ENCODE measurements at regions not wholly inside any gene's neighbourhood (a gene's known extent, or its start where the extent isn't known, plus 50 kb on each side); places are given as distances from the start of the nearest gene placed in this dataset.

- H2AK5ac ChIP-seq (ENCODE audit: insufficient read length, low read length): no peak overlapping the region
- H3K27ac ChIP-seq (ENCODE audit: insufficient read length, low read depth, low read length): no peak overlapping the region
- H3K14ac ChIP-seq (ENCODE audit: insufficient read depth, low read length): no peak overlapping the region
- no peak overlapping the region for H4K5ac ChIP-seq (ENCODE audit: insufficient read length, low read depth, low read length)
- no peak overlapping the region for H3K23ac ChIP-seq (ENCODE audit: insufficient read length, low read depth, low read length)
- Mint-ChIP-seq H3K27me3 (ENCODE audit: low read depth) (no peaks in the 10 kb centered on the region), H3K36me3 (ENCODE audit: insufficient read depth in 1 of 3, low read depth in 3 of 3) (peaks cover 0 to 5% (median 3%) of the 10 kb centered on the region in 3 experiments; a peak in 3 of 7 replicates), H3K9me3 (peaks cover 11 to 12% of the 10 kb centered on the region in 2 experiments; a peak in 3 of 5 replicates), H3K4me3 (no peak overlapping the region), H3K27ac (no peak overlapping the region), H3K4me1 (no peaks in the 10 kb centered on the region)
- H3K4ac ChIP-seq (ENCODE audit: low read depth, low read length): no peak overlapping the region
- H4K20me1 ChIP-seq (ENCODE audit: control insufficient read depth, insufficient read depth, insufficient read length): no peaks in the 10 kb centered on the region
- no peaks in the 10 kb centered on the region for H3K27me3 ChIP-seq (ENCODE audit: insufficient read depth, low read length)
- H2AFZ ChIP-seq (ENCODE audit: low read length): no peak overlapping the region
- no peak overlapping the region for H2BK12ac ChIP-seq (ENCODE audit: insufficient read length, low read depth, low read length)
- no peak overlapping the region for H3K4me2 ChIP-seq (ENCODE audit: insufficient read depth, insufficient read length, low read length)
- TF ChIP-seq, protein P1, sequence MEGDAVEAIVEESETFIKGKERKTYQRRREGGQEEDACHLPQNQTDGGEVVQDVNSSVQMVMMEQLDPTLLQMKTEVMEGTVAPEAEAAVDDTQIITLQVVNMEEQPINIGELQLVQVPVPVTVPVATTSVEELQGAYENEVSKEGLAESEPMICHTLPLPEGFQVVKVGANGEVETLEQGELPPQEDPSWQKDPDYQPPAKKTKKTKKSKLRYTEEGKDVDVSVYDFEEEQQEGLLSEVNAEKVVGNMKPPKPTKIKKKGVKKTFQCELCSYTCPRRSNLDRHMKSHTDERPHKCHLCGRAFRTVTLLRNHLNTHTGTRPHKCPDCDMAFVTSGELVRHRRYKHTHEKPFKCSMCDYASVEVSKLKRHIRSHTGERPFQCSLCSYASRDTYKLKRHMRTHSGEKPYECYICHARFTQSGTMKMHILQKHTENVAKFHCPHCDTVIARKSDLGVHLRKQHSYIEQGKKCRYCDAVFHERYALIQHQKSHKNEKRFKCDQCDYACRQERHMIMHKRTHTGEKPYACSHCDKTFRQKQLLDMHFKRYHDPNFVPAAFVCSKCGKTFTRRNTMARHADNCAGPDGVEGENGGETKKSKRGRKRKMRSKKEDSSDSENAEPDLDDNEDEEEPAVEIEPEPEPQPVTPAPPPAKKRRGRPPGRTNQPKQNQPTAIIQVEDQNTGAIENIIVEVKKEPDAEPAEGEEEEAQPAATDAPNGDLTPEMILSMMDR (conservative IDR thresholded peaks at IDR 0.05): no peak
- H2BK120ac ChIP-seq (ENCODE audit: low read depth, low read length, poor library complexity, severe bottlenecking): no peak overlapping the region
- no peaks in the 10 kb centered on the region for H3K4me1 ChIP-seq (ENCODE audit: insufficient read depth, low read length)
- no peak overlapping the region for H2BK20ac ChIP-seq (ENCODE audit: low read depth, low read length, poor library complexity, severe bottlenecking)
- no peaks in the 10 kb centered on the region for H3K79me2 ChIP-seq (ENCODE audit: insufficient read depth, low read length)
- WGBS (ENCODE audit: extremely low coverage, insufficient read length, low lambda C conversion rate): no CpG with 5 or more reads among the region's 1 CpG
- no peak overlapping the region for H4K8ac ChIP-seq (replicated peaks; ENCODE audit: insufficient read length, low read depth, low read length)
- H3K79me1 ChIP-seq (ENCODE audit: insufficient read depth, low read depth, low read length, poor library complexity, severe bottlenecking): no peaks in the 10 kb centered on the region
- no peak overlapping the region for H4K91ac ChIP-seq (ENCODE audit: insufficient read length, low read depth, low read length)
- H3K9me3 ChIP-seq (ENCODE audit: control insufficient read depth, low read depth, low read length): no peaks in the 10 kb centered on the region
- no peak overlapping the region for H2BK5ac ChIP-seq (ENCODE audit: insufficient read length, low read length)
- no peak for DNase-seq
- H3K9ac ChIP-seq (ENCODE audit: extremely low read depth, insufficient read length, low read length): no peak overlapping the region
- no peak overlapping the region for H3K56ac ChIP-seq (ENCODE audit: insufficient read length, low read depth, low read length)
- H3K18ac ChIP-seq (ENCODE audit: insufficient read length, low read depth, low read length): no peak overlapping the region
- H2BK15ac ChIP-seq (ENCODE audit: low read depth, low read length): no peak overlapping the region
- H3K23me2 ChIP-seq (ENCODE audit: insufficient read length, low read depth, low read length, poor library complexity, severe bottlenecking): no peaks in the 10 kb centered on the region
- H3T11ph ChIP-seq (ENCODE audit: low read length): no peak overlapping the region
Measured at GRCh38 chr14:62528296-62528695, 517.0 kb downstream of the KCNH5 start.

All from H9 (cell line).